SK-N-SH treated with all-trans-retinoic acid at 6 μM for 48 hours (cell line): ENCODE measurements at regions not wholly inside any gene's neighbourhood (a gene's known extent, or its start where the extent isn't known, plus 50 kb on each side); places are given as distances from the start of the nearest gene placed in this dataset.

Experiments
- CSRNP3 ChIP-seq: fragments of 250-450 bp; sonication (Bioruptor Pico); IDR thresholded peaks from 2 replicates; pipeline ENCODE4 v1.5.1; 2021; ENCODE audit warnings: mild to moderate bottlenecking, moderate library complexity
- GLIS3 ChIP-seq: fragments of 250-450 bp; sonication (Bioruptor Pico); IDR thresholded peaks from 2 replicates; pipeline ENCODE4 v1.5.0; 2020; ENCODE audit warnings: mild to moderate bottlenecking, moderate library complexity
- ZC3H10 ChIP-seq: fragments of 250-450 bp; sonication (Bioruptor Pico); IDR thresholded peaks from 2 replicates; pipeline ENCODE4 v1.5.1; 2021; ENCODE audit warnings: mild to moderate bottlenecking, moderate library complexity
- ZNF8 ChIP-seq: fragments of 450-650 bp; formaldehyde crosslinking; IDR thresholded peaks from 2 replicates; pipeline ENCODE4 v1.5.0; 2020; ENCODE audit warnings: mild to moderate bottlenecking, moderate library complexity
- TF ChIP-seq, protein P1 (sequence below): fragments of 250-450 bp; sonication (Bioruptor Pico); IDR thresholded peaks from 2 replicates; pipeline ENCODE4 v1.8.0; 2020; ENCODE audit warnings: mild to moderate bottlenecking, moderate library complexity, borderline replicate concordance
- TF ChIP-seq, protein P2 (sequence below): fragments of 250-450 bp; sonication (Bioruptor Pico); IDR thresholded peaks from 2 replicates; pipeline ENCODE4 v1.5.1; 2020; ENCODE audit warnings: low read depth, mild to moderate bottlenecking, moderate library complexity

DNA sequence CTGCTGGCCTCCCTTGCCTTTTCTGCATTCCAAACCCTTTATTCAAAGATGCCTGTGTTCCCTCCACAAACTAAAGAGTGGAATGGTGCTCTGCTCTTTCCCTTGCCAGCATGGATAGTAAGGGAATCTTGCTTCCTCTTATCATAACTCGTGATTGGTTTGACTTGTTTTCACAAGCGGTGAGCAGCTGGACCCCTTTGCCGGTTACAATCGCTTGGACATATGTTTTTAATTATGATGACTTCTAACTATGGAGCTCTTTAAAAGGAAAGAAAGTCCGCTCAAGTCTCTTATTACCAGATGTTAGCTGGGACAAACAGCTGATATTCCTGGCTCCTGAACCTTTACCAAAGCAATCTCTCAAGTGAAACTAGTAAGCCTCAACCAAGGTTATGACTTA is 1094.7 kb downstream of the UQCRFS1 start:
- TF ChIP-seq, protein P1, sequence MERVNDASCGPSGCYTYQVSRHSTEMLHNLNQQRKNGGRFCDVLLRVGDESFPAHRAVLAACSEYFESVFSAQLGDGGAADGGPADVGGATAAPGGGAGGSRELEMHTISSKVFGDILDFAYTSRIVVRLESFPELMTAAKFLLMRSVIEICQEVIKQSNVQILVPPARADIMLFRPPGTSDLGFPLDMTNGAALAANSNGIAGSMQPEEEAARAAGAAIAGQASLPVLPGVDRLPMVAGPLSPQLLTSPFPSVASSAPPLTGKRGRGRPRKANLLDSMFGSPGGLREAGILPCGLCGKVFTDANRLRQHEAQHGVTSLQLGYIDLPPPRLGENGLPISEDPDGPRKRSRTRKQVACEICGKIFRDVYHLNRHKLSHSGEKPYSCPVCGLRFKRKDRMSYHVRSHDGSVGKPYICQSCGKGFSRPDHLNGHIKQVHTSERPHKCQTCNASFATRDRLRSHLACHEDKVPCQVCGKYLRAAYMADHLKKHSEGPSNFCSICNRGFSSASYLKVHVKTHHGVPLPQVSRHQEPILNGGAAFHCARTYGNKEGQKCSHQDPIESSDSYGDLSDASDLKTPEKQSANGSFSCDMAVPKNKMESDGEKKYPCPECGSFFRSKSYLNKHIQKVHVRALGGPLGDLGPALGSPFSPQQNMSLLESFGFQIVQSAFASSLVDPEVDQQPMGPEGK: no peak
- TF ChIP-seq GLIS3 (CRISPR knock-in tag) (no peak), ZC3H10 (no peak), CSRNP3 (CRISPR knock-in tag) (no peak), ZNF8 (CRISPR knock-in tag) (no peak)
- TF ChIP-seq, protein P2, sequence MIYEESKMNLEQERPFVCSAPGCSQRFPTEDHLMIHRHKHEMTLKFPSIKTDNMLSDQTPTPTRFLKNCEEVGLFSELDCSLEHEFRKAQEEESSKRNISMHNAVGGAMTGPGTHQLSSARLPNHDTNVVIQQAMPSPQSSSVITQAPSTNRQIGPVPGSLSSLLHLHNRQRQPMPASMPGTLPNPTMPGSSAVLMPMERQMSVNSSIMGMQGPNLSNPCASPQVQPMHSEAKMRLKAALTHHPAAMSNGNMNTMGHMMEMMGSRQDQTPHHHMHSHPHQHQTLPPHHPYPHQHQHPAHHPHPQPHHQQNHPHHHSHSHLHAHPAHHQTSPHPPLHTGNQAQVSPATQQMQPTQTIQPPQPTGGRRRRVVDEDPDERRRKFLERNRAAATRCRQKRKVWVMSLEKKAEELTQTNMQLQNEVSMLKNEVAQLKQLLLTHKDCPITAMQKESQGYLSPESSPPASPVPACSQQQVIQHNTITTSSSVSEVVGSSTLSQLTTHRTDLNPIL (CRISPR knock-in tag): no peak
